Neural progenitor cell (in vitro differentiated cells): ENCODE measurements at regions not wholly inside any gene's neighbourhood (a gene's known extent, or its start where the extent isn't known, plus 50 kb on each side); places are given as distances from the start of the nearest gene placed in this dataset.

ENCODE experiments used
- DNase-seq: peaks from one replicate; pipeline ENCODE4 v3.0.0-alpha.2; 2016; ENCODE audit warnings: low spot score
- H2AFZ ChIP-seq: fragments of 200-600 bp; sonication (generic); replicated peaks from 2 replicates; pipeline ENCODE4 v1.6.1; 2016; ENCODE audit warnings: antibody characterized with exemption
- H3F3A ChIP-seq: fragments of 200-600 bp; sonication (generic); 2 replicates; pipeline ENCODE4 v1.6.1; 2016; ENCODE audit warnings: antibody characterized with exemption, low read depth
- H3K27ac ChIP-seq: fragments of 200-600 bp; sonication (generic); 2 replicates; pipeline ENCODE4 v1.5.1; 2016; ENCODE audit warnings: mild to moderate bottlenecking
- H3K27me3 ChIP-seq: fragments of 200-600 bp; sonication (generic); 2 replicates; pipeline ENCODE4 v1.6.1; 2016; ENCODE audit warnings: mild to moderate bottlenecking, moderate library complexity
- H3K36me3 ChIP-seq: fragments of 200-600 bp; sonication (generic); 2 replicates; pipeline ENCODE4 v1.5.1; 2016
- H3K4me1 ChIP-seq: fragments of 200-600 bp; sonication (generic); 2 replicates; pipeline ENCODE4 v1.6.1; 2016; ENCODE audit warnings: mixed run types
- H3K4me2 ChIP-seq: fragments of 200-600 bp; sonication (generic); 2 replicates; pipeline ENCODE4 v1.6.1; 2016
- H3K4me3 ChIP-seq: fragments of 200-600 bp; sonication (generic); 2 replicates; pipeline ENCODE4 v1.5.1; 2016
- H3K79me2 ChIP-seq: fragments of 200-600 bp; sonication (generic); 2 replicates; pipeline ENCODE4 v1.6.1; 2016; ENCODE audit warnings: low read depth
- H3K9ac ChIP-seq: fragments of 200-600 bp; sonication (generic); 2 replicates; pipeline ENCODE4 v1.6.1; 2016
- H3K9me3 ChIP-seq: fragments of 200-600 bp; sonication (generic); 2 replicates; pipeline ENCODE4 v1.5.1; 2016; ENCODE audit warnings: low read depth
- H4K20me1 ChIP-seq: fragments of 200-600 bp; sonication (generic); 2 replicates; pipeline ENCODE4 v1.6.1; 2016; ENCODE audit warnings: low read depth
- H3K27ac Mint-ChIP-seq: 3 replicates; pipeline ENCODE4 v1.8.0; 2021; ENCODE audit warnings: mixed read lengths
- H3K27me3 Mint-ChIP-seq: 2 replicates; pipeline ENCODE4 v1.8.0; 2022; ENCODE audit warnings: low read depth, mild to moderate bottlenecking, inconsistent platforms, moderate library complexity, mixed read lengths; ENCODE audit not compliant: insufficient read depth
- H3K36me3 Mint-ChIP-seq: 3 replicates; pipeline ENCODE4 v1.8.0; 2021; ENCODE audit warnings: mixed read lengths
- H3K4me1 Mint-ChIP-seq: 3 replicates; pipeline ENCODE4 v1.8.0; 2021; ENCODE audit warnings: mixed read lengths
- H3K4me3 Mint-ChIP-seq: 3 replicates; pipeline ENCODE4 v1.8.0; 2021; ENCODE audit warnings: mild to moderate bottlenecking, moderate library complexity, mixed read lengths
- H3K9me3 Mint-ChIP-seq: 3 replicates; pipeline ENCODE4 v1.8.0; 2020; ENCODE audit warnings: mixed read lengths
- CTCF ChIP-seq: fragments of 200-600 bp; sonication (generic); IDR thresholded peaks from 2 replicates; pipeline ENCODE4 v1.5.1; 2017; ENCODE audit warnings: antibody characterized with exemption, mild to moderate bottlenecking
- EZH2 ChIP-seq: fragments of 200-600 bp; sonication (generic); IDR thresholded peaks from 2 replicates; pipeline ENCODE4 v1.6.1; 2017; ENCODE audit warnings: antibody characterized with exemption, mild to moderate bottlenecking, moderate library complexity
- EZH2phosphoT487 ChIP-seq: fragments of 200-600 bp; sonication (generic); IDR thresholded peaks from 2 replicates; pipeline ENCODE4 v1.6.1; 2017; ENCODE audit warnings: antibody characterized with exemption

DNA sequence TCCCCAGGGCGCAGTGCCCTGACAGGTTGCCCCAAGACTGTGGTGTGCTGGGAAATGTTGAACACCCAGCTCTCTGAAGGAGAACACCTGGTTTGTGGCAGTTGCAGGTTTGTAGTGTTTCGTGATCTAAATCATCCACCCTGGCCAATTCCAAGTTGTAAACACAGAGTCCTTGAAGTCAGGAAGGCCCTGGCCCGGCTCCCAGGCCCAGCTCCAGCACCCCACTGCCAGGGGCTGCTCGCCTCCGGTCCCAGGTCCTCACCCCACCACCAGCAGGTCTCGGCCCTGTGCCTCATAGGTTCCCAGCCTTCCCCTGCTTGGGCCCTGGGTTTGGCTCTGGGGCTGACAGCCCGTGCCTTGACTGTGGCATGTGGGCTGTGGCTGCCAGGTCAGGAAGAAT lies 121.4 kb upstream of the MLN start:
- TF ChIP-seq EZH2 (no peak), CTCF (no peak), EZH2phosphoT487 (no peak)
- Histone ChIP-seq H3K79me2 (no peaks in the 10 kb centered on the region), H3K4me3 (no peak overlapping the region), H3K9ac (no peak overlapping the region), H3K27ac (no peak overlapping the region), H3F3A (no peaks in the 10 kb centered on the region), H4K20me1 (no peaks in the 10 kb centered on the region), H3K4me2 (no peak overlapping the region), H3K27me3 (no peaks in the 10 kb centered on the region), H3K4me1 (no peaks in the 10 kb centered on the region), H3K9me3 (no peaks in the 10 kb centered on the region), H3K36me3 (no peaks in the 10 kb centered on the region), H2AFZ (no peak overlapping the region)
- Mint-ChIP-seq H3K4me3 (no peak overlapping the region), H3K27ac (no peak overlapping the region), H3K4me1 (peaks cover 25% of the 10 kb centered on the region), H3K9me3 (peaks cover 12% of the 10 kb centered on the region), H3K36me3 (no peaks in the 10 kb centered on the region), H3K27me3 (peaks cover 4% of the 10 kb centered on the region)
- no peak for DNase-seq

GRCh38 chr6:33924681-33925080 lies 120.9 kb upstream of the MLN start:
- peaks cover 4% of the 10 kb centered on the region for H3K27me3 Mint-ChIP-seq
- H3K9me3 Mint-ChIP-seq = peaks cover 12% of the 10 kb centered on the region
- H3K4me3 Mint-ChIP-seq = no peak overlapping the region
- Histone ChIP-seq H3K79me2 (no peaks in the 10 kb centered on the region), H2AFZ (no peak overlapping the region), H3K9ac (no peak overlapping the region), H3F3A (no peaks in the 10 kb centered on the region), H3K4me2 (no peak overlapping the region), H3K4me3 (no peak overlapping the region), H3K27me3 (no peaks in the 10 kb centered on the region), H4K20me1 (no peaks in the 10 kb centered on the region), H3K4me1 (no peaks in the 10 kb centered on the region), H3K9me3 (no peaks in the 10 kb centered on the region), H3K36me3 (no peaks in the 10 kb centered on the region), H3K27ac (no peak overlapping the region)
- no peak overlapping the region for H3K27ac Mint-ChIP-seq
- no peaks in the 10 kb centered on the region for H3K36me3 Mint-ChIP-seq
- DNase-seq = no peak
- TF ChIP-seq EZH2phosphoT487 (no peak), EZH2 (no peak), CTCF (no peak)
- H3K4me1 Mint-ChIP-seq = peaks cover 22% of the 10 kb centered on the region

- no peak overlapping the region for H3K27ac ChIP-seq
- H3K4me1 ChIP-seq = no peaks in the 10 kb centered on the region
- H3K36me3 ChIP-seq = no peaks in the 10 kb centered on the region
- H3K9ac ChIP-seq = no peak overlapping the region
- no peak overlapping the region for H3K4me3 ChIP-seq
- no peaks in the 10 kb centered on the region for H3K79me2 ChIP-seq
- no peaks in the 10 kb centered on the region for H3K27me3 ChIP-seq
- Mint-ChIP-seq H3K27me3 (peaks cover 4% of the 10 kb centered on the region), H3K27ac (no peak overlapping the region), H3K4me1 (peaks cover 22% of the 10 kb centered on the region), H3K36me3 (no peaks in the 10 kb centered on the region), H3K4me3 (no peak overlapping the region), H3K9me3 (peaks cover 12% of the 10 kb centered on the region)
- no peak for DNase-seq
- H4K20me1 ChIP-seq = no peaks in the 10 kb centered on the region
- TF ChIP-seq EZH2 (no peak), CTCF (no peak), EZH2phosphoT487 (no peak)
- H3F3A ChIP-seq = no peaks in the 10 kb centered on the region
- H3K4me2 ChIP-seq = no peak overlapping the region
- no peak overlapping the region for H2AFZ ChIP-seq
- no peaks in the 10 kb centered on the region for H3K9me3 ChIP-seq
These were observed 120.2 kb upstream of the MLN start for GRCh38 chr6:33923857-33924514.
